Rectal smooth muscle tissue (tissue), 1 donor: ENCODE measurements at regions not wholly inside any gene's neighbourhood (a gene's known extent, or its start where the extent isn't known, plus 50 kb on each side); places are given as distances from the start of the nearest gene placed in this dataset.

Experiments used
- H3K27ac ChIP-seq: one replicate; pipeline ENCODE4 v1.7.0; 2013; ENCODE audit warnings: low read depth, low read length, inconsistent platforms
- H3K27me3 ChIP-seq: one replicate; pipeline ENCODE4 v1.7.0; 2013; ENCODE audit warnings: low read length; ENCODE audit not compliant: control insufficient read depth, insufficient read depth
- H3K36me3 ChIP-seq: one replicate; pipeline ENCODE4 v1.7.0; 2013; ENCODE audit warnings: low read length; ENCODE audit not compliant: control insufficient read depth, insufficient read depth
- H3K4me1 ChIP-seq: one replicate; pipeline ENCODE4 v1.7.0; 2013; ENCODE audit warnings: low read length; ENCODE audit not compliant: control insufficient read depth, insufficient read depth
- H3K4me3 ChIP-seq: one replicate; pipeline ENCODE4 v1.7.0; 2013; ENCODE audit warnings: low read length
- H3K9ac ChIP-seq: one replicate; pipeline ENCODE4 v1.7.0; 2013; ENCODE audit warnings: low read length

- H3K9ac ChIP-seq: no peak overlapping the region
- no peak overlapping the region for H3K4me3 ChIP-seq
Observed at GRCh38 chr1:81543764-81544163, 257.0 kb upstream of the ADGRL2 start.

DNA sequence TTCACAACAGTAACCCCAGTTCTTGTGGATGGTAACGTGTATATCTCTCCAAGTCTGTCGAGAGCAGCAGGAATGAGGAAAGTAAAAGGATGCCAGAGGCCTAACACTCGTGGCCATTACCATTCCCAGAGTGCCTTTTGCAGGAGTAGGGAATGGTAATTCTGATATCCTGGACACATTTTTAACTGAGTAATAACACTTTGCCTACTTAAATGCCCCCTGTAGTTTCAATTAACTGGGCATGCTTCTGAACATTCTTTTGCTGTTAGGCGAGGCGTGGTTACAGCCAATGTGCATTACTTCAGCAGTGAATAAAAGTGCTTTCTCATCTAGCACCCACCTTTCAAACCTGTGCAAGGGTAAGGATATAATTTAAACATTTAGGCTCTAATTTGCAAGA is 258.5 kb upstream of the ADGRL2 start:
- H3K9ac ChIP-seq: no peak overlapping the region
- H3K27ac ChIP-seq: no peak overlapping the region
- H3K4me1 ChIP-seq: no peaks in the 10 kb centered on the region
- no peaks in the 10 kb centered on the region for H3K27me3 ChIP-seq
- H3K4me3 ChIP-seq: no peak overlapping the region
- no peaks in the 10 kb centered on the region for H3K36me3 ChIP-seq

More at GRCh38 chr1:81543764-81544163, 257.0 kb upstream of the ADGRL2 start:
- no peak overlapping the region for H3K27ac ChIP-seq
- no peaks in the 10 kb centered on the region for H3K36me3 ChIP-seq
- no peaks in the 10 kb centered on the region for H3K4me1 ChIP-seq
- no peaks in the 10 kb centered on the region for H3K27me3 ChIP-seq

DNA sequence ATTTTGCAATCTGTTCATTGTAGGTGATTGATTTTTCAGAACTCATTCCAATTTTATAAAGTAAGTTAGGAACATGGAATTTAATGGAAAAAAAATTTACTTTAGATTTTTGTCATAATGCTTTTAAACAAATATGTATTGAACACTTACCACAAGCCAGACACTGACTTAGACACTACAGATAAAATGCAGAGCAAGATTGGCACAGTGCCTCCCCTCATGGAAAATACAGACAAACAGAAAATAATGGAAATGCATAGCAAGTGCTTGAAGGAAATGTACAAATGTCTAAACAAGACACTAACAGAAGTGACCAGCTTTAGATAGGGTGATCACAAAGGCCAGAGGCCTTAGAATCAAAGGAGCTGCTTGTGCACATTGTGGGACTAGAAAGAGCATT is 260.5 kb upstream of the ADGRL2 start:
- Histone ChIP-seq H3K4me1 (no peaks in the 10 kb centered on the region), H3K4me3 (no peak overlapping the region), H3K27ac (no peak overlapping the region), H3K36me3 (no peaks in the 10 kb centered on the region), H3K9ac (no peak overlapping the region), H3K27me3 (no peaks in the 10 kb centered on the region)

DNA sequence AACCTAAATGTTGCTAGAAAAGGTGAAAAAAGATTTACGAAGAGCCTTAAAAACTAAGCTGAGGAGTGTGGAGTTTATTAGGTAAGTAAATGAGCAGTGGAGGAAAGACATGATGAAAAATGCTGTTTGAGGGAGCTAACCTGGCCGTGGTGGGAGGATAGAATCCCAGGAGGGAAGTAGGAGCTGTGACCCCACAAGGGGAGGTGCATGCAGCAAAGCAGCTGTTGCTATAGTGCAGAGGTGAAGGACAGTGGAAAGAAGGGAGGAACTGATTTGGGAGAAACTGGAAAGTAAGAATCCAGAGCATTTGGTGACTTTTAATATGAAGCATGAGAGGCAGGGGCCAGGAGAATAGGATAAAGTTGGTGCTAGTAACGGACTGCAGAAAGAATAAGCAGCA is 271.7 kb upstream of the ADGRL2 start:
- Histone ChIP-seq H3K36me3 (no peaks in the 10 kb centered on the region), H3K27ac (no peak overlapping the region), H3K27me3 (no peaks in the 10 kb centered on the region), H3K9ac (no peak overlapping the region), H3K4me1 (no peaks in the 10 kb centered on the region), H3K4me3 (no peak overlapping the region)

- no peaks in the 10 kb centered on the region for H3K4me1 ChIP-seq
- H3K27me3 ChIP-seq: no peaks in the 10 kb centered on the region
- H3K4me3 ChIP-seq: no peak overlapping the region
- no peaks in the 10 kb centered on the region for H3K36me3 ChIP-seq
- H3K9ac ChIP-seq: no peak overlapping the region
- no peak overlapping the region for H3K27ac ChIP-seq
Observed at GRCh38 chr1:81525085-81525484, 275.6 kb upstream of the ADGRL2 start.

DNA sequence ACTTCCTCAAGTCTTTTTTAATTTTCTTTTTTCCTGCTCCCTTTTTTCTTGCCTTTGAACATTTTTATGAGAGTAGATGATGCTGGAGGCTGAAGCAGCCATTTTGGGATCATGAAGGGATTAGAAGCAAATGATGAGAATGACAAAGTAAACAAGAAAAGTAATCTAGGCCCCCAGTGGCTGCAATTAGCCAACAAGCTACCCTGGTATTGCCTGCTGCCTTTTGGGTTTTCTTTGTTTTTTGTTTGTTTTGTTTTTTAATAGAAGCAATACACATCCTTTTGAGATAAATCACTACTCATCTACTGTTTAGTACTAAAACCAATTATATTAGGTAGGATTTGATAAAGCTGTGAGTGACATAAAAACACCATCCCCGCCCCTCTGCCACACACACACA is 280.7 kb upstream of the ADGRL2 start:
- Histone ChIP-seq H3K9ac (no peak overlapping the region), H3K4me1 (no peaks in the 10 kb centered on the region), H3K27me3 (no peaks in the 10 kb centered on the region), H3K36me3 (no peaks in the 10 kb centered on the region), H3K27ac (no peak overlapping the region), H3K4me3 (no peak overlapping the region)

- H3K27me3 ChIP-seq: no peaks in the 10 kb centered on the region
- no peak overlapping the region for H3K9ac ChIP-seq
- no peak overlapping the region for H3K27ac ChIP-seq
- no peaks in the 10 kb centered on the region for H3K4me1 ChIP-seq
- H3K36me3 ChIP-seq: no peaks in the 10 kb centered on the region
- no peak overlapping the region for H3K4me3 ChIP-seq
Observed at GRCh38 chr1:81517987-81518386, 282.7 kb upstream of the ADGRL2 start.

- H3K27ac ChIP-seq: no peak overlapping the region
- H3K36me3 ChIP-seq: no peaks in the 10 kb centered on the region
- H3K27me3 ChIP-seq: no peaks in the 10 kb centered on the region
- no peak overlapping the region for H3K9ac ChIP-seq
- no peak overlapping the region for H3K4me3 ChIP-seq
- H3K4me1 ChIP-seq: peaks cover 1% of the 10 kb centered on the region
Observed at GRCh38 chr1:81513796-81514354, 286.9 kb upstream of the ADGRL2 start.

DNA sequence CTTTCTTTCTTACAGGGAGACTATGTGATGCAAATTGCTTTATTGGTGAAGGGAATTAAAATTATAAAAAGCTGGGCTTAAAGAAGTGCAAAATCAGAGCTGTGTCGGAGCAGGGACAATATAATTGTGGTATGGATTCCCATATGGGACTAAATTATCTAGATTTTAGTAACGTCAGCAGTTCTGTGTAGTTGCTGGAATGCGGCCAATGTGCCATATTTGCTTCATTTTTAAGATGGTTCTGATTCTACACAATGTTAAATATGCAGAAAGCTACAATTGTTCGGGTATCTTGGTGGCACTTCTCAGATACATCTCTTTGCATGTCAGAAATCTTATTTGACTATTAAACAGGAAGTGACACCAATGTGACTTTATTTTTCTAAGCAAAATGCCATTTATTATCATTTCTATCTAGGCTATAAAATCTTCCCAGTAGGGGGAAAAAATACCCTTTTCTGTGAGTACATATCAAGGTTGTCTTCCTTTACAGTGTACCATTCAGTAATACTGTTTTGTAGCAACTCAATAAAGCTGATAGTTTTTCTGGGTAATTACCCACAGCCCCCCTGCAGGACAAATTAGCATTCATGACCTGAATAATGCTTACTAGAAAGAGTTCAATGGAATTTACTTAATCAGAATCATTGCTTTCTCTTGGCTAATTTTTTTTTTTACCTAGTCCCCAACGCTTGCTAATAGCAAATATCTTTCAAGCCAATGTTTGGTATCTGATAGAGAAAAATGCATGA is 288.3 kb upstream of the ADGRL2 start:
- no peaks in the 10 kb centered on the region for H3K36me3 ChIP-seq
- peaks cover 2% of the 10 kb centered on the region for H3K4me1 ChIP-seq
- no peak overlapping the region for H3K9ac ChIP-seq
- H3K27ac ChIP-seq: no peak overlapping the region
- H3K27me3 ChIP-seq: no peaks in the 10 kb centered on the region
- H3K4me3 ChIP-seq: no peak overlapping the region

DNA sequence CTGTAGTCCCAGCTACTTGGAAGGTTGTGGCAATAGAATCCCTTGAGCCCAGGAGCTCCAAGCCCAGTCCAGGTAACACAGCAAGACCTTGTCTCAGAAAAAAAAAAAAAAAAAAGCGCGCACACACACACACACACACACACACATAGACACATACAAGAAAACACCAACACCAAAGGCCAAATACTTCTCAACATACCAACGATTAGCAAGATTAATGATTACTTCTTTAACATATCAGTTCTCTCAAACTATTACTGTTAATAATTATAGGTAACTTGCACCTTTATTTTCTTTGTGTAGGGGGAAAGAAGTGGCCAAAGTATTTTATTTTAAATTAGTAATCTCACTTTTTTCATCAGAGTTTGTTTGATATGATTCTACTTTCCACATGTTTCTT is 289.5 kb upstream of the ADGRL2 start:
- Histone ChIP-seq H3K4me3 (no peak overlapping the region), H3K27ac (no peak overlapping the region), H3K4me1 (peaks cover 2% of the 10 kb centered on the region), H3K36me3 (no peaks in the 10 kb centered on the region), H3K9ac (no peak overlapping the region), H3K27me3 (no peaks in the 10 kb centered on the region)

DNA sequence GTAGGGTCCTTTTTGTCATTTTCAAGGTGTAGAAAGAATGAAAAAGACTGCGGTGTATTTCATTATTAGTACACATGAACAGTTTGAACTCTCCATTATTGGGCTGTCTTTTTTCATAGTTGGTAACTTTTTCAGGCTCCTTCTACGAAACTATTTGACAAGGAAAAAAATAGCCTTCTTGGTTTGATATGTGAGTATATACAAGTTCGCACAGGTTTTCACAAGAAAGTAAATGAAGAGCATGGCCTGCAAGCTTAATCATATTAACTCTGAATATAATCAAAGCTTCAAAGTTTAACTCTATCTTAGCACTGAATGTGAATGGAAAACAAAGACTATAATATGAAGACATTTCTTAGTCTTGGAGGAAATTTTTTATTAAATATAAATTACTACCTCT is 290.0 kb upstream of the ADGRL2 start:
- Histone ChIP-seq H3K4me1 (peaks cover 2% of the 10 kb centered on the region), H3K9ac (no peak overlapping the region), H3K4me3 (no peak overlapping the region), H3K36me3 (no peaks in the 10 kb centered on the region), H3K27ac (no peak overlapping the region), H3K27me3 (no peaks in the 10 kb centered on the region)

DNA sequence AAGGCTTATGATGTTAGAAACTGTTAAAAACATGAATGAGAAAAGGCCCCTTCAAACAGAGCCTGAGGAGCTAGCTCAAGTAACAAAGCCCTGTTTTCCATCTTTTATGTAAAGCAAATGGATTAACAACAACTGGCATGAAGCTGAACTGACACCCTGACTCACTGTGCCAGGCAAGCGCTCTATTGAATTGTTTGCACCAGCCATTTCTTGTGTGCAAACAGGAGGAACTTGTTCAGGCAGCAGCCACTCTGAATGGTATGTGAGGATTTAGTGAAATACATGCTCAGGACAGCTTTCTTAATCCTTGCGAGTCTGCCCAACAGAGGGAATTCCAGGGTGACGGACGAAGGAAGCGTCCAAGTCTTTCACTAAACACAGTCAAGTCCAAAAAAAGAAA is 291.1 kb upstream of the ADGRL2 start:
- Histone ChIP-seq H3K4me3 (no peak overlapping the region), H3K36me3 (no peaks in the 10 kb centered on the region), H3K4me1 (peaks cover 2% of the 10 kb centered on the region), H3K27ac (no peak overlapping the region), H3K9ac (no peak overlapping the region), H3K27me3 (no peaks in the 10 kb centered on the region)

GRCh38 chr1:81506699-81507098 is 294.0 kb upstream of the ADGRL2 start:
- no peak overlapping the region for H3K4me3 ChIP-seq
- H3K27me3 ChIP-seq: no peaks in the 10 kb centered on the region
- no peak overlapping the region for H3K27ac ChIP-seq

More at GRCh38 chr1:81506699-81507098, 294.0 kb upstream of the ADGRL2 start:
- H3K4me1 ChIP-seq: peaks cover 2% of the 10 kb centered on the region
- H3K9ac ChIP-seq: no peak overlapping the region
- H3K36me3 ChIP-seq: no peaks in the 10 kb centered on the region
